Endodermal cell (in vitro differentiated cells): ENCODE measurements at regions not wholly inside any gene's neighbourhood (a gene's known extent, or its start where the extent isn't known, plus 50 kb on each side); places are given as distances from the start of the nearest gene placed in this dataset.

Experiments
- DNase-seq: peaks from one replicate; pipeline ENCODE4 v3.0.0-alpha.2; 2017
- H3K27ac ChIP-seq: 2 replicates; pipeline ENCODE4 v1.5.1; 2013; ENCODE audit warnings: mild to moderate bottlenecking, low read depth, low read length, moderate library complexity
- H3K27me3 ChIP-seq: 2 replicates; pipeline ENCODE4 v1.6.1; 2013; ENCODE audit warnings: mild to moderate bottlenecking, low read length, moderate library complexity; ENCODE audit not compliant: insufficient read depth, control insufficient read depth, poor library complexity, severe bottlenecking
- H3K36me3 ChIP-seq: 2 replicates; pipeline ENCODE4 v1.7.0; 2013; ENCODE audit warnings: mild to moderate bottlenecking, low read length, moderate library complexity; ENCODE audit not compliant: control insufficient read depth, insufficient read depth
- H3K4me1 ChIP-seq: one replicate; pipeline ENCODE4 v1.7.0; 2013; ENCODE audit warnings: low read length; ENCODE audit not compliant: control insufficient read depth, insufficient read depth
- H3K4me3 ChIP-seq: 2 replicates; pipeline ENCODE4 v1.5.1; 2013; ENCODE audit warnings: mild to moderate bottlenecking, low read length, moderate library complexity
- H3K9ac ChIP-seq: 2 replicates; pipeline ENCODE4 v1.6.1; 2013; ENCODE audit warnings: mild to moderate bottlenecking, low read length, moderate library complexity; ENCODE audit not compliant: poor library complexity, severe bottlenecking; ENCODE audit errors: extremely low read depth
- H3K9me3 ChIP-seq: 2 replicates; pipeline ENCODE4 v1.6.1; 2013; ENCODE audit warnings: mild to moderate bottlenecking, low read length, moderate library complexity; ENCODE audit not compliant: control insufficient read depth
- H3K27ac Mint-ChIP-seq: 2 replicates; pipeline ENCODE4 v1.8.0; 2020; ENCODE audit warnings: mixed read lengths
- H3K27me3 Mint-ChIP-seq: 2 replicates; pipeline ENCODE4 v1.8.0; 2021; ENCODE audit warnings: mild to moderate bottlenecking, mixed read lengths; ENCODE audit not compliant: insufficient read depth
- H3K36me3 Mint-ChIP-seq: 2 replicates; pipeline ENCODE4 v1.8.0; 2020; ENCODE audit warnings: low read depth, mixed read lengths
- H3K4me1 Mint-ChIP-seq: 2 replicates; pipeline ENCODE4 v1.8.0; 2020; ENCODE audit warnings: mixed read lengths
- H3K4me3 Mint-ChIP-seq: 2 replicates; pipeline ENCODE4 v1.8.0; 2020; ENCODE audit warnings: mild to moderate bottlenecking, moderate library complexity, mixed read lengths
- H3K9me3 Mint-ChIP-seq: 2 replicates; pipeline ENCODE4 v1.8.0; 2020; ENCODE audit warnings: mild to moderate bottlenecking, mixed read lengths
- CTCF ChIP-seq: fragments of 200-600 bp; sonication (generic); conservative IDR thresholded peaks from 2 replicates; pipeline ENCODE4 v1.5.0; 2021; ENCODE audit warnings: antibody characterized with exemption, mild to moderate bottlenecking
- WGBS, 2 experiments: methylation state at CpG; one replicate each; pipeline versions ENCODE4 v1.1.5 to v1.1.7; 2013; ENCODE audit warnings: missing lambda C conversion rate in 2 of 2, mixed read lengths in 1 of 2; ENCODE audit not compliant: insufficient coverage in 1 of 2, insufficient read length in 1 of 2; 5-methylcytosine and 5-hydroxymethylcytosine counted together

DNA sequence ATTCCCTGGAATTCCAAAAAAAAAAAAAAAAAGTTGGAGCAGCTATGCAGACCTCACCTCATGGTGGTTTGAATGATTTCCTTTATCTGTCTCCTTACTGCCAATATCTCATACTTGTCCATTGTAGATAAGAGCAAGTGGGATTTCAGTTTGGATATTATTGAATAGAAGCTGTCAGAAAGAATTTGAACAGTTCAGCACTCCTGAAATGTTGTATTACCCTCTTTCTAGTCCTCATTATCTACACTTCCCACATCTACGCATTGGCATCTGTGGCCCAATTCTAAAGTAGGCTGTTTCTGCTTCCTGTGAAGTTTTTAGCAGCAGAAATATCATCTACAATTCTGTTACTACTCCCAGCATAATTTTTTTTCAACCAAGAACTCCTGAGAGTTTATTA lies 68.2 kb upstream of the KHDRBS2 start:
- DNase-seq = no peak
- H3K27me3 ChIP-seq = no peaks in the 10 kb centered on the region
- no peak overlapping the region for H3K4me3 ChIP-seq
- H3K27ac Mint-ChIP-seq = no peak overlapping the region
- TF ChIP-seq CTCF = no peak
- H3K9me3 Mint-ChIP-seq = no peaks in the 10 kb centered on the region
- no peaks in the 10 kb centered on the region for H3K27me3 Mint-ChIP-seq
- H3K36me3 Mint-ChIP-seq = no peaks in the 10 kb centered on the region
- H3K4me1 ChIP-seq = no peaks in the 10 kb centered on the region
- no peak overlapping the region for H3K9ac ChIP-seq
- H3K27ac ChIP-seq = no peak overlapping the region
- no peaks in the 10 kb centered on the region for H3K36me3 ChIP-seq
- H3K9me3 ChIP-seq = no peaks in the 10 kb centered on the region
- no peak overlapping the region for H3K4me3 Mint-ChIP-seq
- no peaks in the 10 kb centered on the region for H3K4me1 Mint-ChIP-seq
- WGBS, 2 experiments = 67 to 93% methylated on average over 1 of the region's 1 CpG

DNA sequence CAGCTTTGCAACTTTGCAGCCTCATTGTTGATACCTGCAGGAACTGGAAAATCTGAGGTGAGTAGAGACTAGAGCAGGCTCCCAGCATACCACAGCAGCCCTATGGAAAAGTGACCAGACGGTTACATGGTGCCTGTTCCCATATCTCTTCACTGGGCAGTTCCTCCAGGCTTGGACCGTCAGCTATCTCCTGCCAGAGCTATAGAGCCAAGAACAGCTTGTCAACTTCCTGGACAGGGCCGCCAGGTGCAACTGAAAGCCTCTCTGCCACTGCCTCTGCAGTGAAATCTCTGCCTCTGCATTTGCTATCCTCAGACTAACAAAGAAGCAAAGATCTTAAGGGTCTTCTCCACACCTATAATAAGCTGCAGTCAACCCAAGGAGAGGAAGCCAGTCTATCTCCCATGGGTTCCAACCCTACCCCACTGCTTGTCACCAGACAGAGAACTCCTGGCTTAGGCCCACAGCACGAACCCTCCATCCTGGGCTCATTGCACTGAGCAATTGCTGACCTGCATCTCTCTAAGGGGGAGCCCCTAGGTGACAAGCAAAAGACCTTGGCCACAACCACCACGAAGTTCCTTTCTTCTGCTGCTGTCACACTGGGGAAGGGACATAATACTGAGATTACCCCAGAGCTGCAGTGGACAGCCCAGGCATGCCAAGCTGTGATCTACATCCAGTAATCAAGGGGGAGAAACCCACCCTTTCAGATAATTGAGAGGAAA lies 60.1 kb upstream of the KHDRBS2 start:
- Histone ChIP-seq H3K27me3 (no peaks in the 10 kb centered on the region), H3K4me3 (no peak overlapping the region), H3K4me1 (no peaks in the 10 kb centered on the region), H3K27ac (no peak overlapping the region), H3K9me3 (no peaks in the 10 kb centered on the region), H3K36me3 (no peaks in the 10 kb centered on the region), H3K9ac (no peak overlapping the region)
- Mint-ChIP-seq H3K27ac (no peak overlapping the region), H3K4me3 (no peak overlapping the region), H3K4me1 (no peaks in the 10 kb centered on the region), H3K36me3 (no peaks in the 10 kb centered on the region), H3K27me3 (no peaks in the 10 kb centered on the region), H3K9me3 (peaks cover 4% of the 10 kb centered on the region)
- TF ChIP-seq CTCF = no peak
- no peak for DNase-seq
- WGBS, 2 experiments = 92 to 100% methylated on average over 3 to 5 of the region's 5 CpGs

DNA sequence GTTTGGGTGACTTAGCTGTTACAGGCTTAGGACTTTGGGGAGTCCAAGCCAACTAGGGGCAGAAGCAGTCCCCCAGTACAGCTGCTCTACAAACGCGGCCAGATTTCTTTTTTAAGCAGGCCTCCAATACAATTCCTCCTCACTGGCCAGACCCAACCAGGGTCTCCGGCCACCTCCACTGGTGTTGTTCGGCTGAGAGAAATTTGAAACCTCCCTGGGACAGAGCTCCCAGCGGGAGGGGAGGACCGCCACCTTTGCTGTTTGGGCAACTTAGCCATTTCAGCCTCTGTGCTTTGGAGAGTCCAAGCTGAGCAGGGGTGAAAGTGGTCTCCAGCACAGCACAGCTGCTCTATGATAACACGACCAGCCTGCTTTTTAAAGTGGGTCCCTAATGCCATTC lies 59.4 kb upstream of the KHDRBS2 start:
- DNase-seq = no peak
- no peak overlapping the region for H3K27ac Mint-ChIP-seq
- H3K9me3 Mint-ChIP-seq = peaks cover 4% of the 10 kb centered on the region
- no peaks in the 10 kb centered on the region for H3K4me1 ChIP-seq
- H3K27me3 ChIP-seq = no peaks in the 10 kb centered on the region
- H3K4me3 Mint-ChIP-seq = no peak overlapping the region
- H3K27me3 Mint-ChIP-seq = no peaks in the 10 kb centered on the region
- no peak for TF ChIP-seq CTCF
- H3K4me3 ChIP-seq = no peak overlapping the region
- no peaks in the 10 kb centered on the region for H3K36me3 Mint-ChIP-seq
- H3K9me3 ChIP-seq = no peaks in the 10 kb centered on the region
- 92% methylated on average over 3 to 7 of the region's 7 CpGs for WGBS, 2 experiments
- H3K27ac ChIP-seq = no peak overlapping the region
- H3K36me3 ChIP-seq = no peaks in the 10 kb centered on the region
- H3K4me1 Mint-ChIP-seq = no peaks in the 10 kb centered on the region
- H3K9ac ChIP-seq = no peak overlapping the region
